HG03575 (cell line): ENCODE measurements at regions not wholly inside any gene's neighbourhood (a gene's known extent, or its start where the extent isn't known, plus 50 kb on each side); places are given as distances from the start of the nearest gene placed in this dataset.

Experiments used
- ATAC-seq: cut with Tn5 transposase; IDR thresholded peaks from one replicate; pipeline ENCODE4 v1.9.1; 2021; ENCODE audit not compliant: unreplicated experiment, insufficient number of reproducible peaks, low FRiP score; ENCODE audit errors: extremely low read depth

GRCh38 chr5:12294151-12294550 lies 389.9 kb upstream of the CTNND2 start:
- no peak for ATAC-seq

- no peak for ATAC-seq
Measured at GRCh38 chr5:12292610-12293204, 388.5 kb upstream of the CTNND2 start.

DNA sequence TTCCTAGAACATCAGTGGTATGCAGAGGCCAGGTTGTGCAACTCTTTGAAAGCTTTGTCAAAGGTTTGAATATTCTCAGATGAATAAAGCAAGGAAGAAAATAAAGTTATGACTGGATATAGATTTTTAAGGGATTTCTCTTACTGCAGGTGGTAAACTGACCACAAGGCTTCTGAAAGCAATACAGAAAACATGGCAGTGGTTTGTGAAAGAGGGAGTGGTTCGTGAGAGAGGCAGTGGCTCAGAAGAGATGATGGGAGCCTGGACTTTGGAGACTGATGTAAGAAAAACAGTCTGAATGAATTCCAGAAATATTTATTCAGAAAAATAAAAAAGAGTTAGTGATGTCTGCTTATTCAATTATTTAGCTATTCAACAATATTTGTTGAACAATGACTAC lies 380.4 kb upstream of the CTNND2 start:
- ATAC-seq = no peak

DNA sequence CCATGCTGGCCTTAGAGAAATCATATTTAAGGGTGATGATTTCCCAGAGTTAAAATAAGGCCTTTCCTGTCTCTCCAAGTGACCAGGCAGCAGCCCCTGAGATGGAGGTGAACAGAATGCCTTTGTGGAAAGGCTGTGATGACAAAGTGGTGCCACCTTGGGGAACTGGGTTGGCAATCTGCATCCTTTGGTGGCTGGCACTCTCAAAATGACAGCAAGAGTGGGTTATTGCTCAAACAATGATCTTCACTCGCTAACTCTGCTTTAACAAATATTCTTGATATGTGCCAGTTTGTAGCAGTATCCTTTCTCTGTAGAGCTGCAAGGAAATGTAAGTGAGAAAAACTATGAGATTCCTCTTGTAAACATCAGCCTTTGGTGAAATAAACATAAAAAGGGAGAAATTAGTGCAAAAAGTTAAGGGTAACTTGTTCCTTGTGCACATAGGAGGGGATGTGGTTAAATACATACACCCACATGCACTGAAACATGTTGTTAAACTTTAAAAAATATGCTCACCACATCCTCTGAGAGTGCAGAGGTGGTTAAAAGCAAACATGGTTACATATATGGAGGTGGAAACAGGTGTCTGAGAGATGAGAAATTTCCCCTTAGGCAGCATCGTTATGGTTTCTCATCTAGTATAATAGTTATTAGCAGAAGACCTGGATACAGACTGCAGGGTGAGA lies 373.4 kb upstream of the CTNND2 start:
- peak; percentile 82 for ATAC-seq

DNA sequence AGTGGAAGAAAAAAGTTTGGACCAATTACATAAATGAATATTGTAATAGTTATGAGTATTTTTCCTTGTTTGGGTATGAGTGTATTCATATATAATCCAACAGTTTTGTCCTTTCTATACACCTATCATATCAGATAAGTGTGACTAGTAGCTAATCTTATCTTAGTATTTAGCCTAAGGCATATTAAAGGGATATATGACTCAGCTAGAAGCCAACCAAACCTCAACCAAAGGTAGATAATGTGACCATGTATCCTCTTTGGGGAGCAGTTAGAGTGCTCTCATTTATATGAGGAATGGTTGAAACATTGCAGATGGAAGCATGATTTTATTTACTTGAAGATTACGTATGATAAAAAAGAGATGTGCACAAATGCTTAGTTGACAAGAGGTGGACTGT lies 370.0 kb upstream of the CTNND2 start:
- ATAC-seq = no peak

DNA sequence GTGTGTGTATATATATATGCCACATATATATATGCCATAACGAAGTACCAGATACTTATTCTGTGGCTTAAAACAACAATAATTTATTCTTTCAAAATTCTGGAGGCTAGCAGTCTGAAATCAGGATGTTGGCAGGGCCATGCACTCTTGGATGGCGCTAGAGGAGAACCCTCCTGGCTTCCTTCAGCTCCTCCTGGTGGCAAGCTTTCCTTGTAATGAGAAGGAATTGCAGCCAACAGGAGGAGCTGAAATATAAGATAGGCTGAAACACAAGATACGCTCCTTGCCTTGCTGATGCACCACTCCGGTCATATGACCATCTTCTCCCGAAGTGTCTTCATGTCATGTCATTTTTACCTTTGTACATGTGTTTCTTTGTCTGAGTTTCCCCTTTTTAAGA lies 368.1 kb upstream of the CTNND2 start:
- no peak for ATAC-seq

- no peak for ATAC-seq
Measured at GRCh38 chr5:12270914-12271313, 366.7 kb upstream of the CTNND2 start.

DNA sequence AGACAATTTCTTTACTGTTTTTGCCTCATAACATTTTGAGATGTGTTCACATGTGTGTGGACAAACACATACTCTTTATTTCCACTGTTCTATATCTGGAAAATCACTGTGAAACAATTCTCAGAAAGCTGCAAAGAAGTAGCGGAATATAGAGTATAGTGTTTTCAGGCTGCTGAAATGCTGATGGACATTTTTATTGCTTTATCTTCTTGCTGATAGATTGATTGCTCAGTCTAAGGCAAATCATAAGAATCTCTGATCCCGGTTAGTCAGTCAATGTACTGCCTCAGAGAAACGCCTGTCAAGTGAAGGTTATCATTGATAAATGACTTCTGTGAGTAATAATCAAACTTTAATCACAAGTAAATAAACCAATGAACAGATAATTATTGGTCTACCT lies 364.9 kb upstream of the CTNND2 start:
- ATAC-seq = no peak

DNA sequence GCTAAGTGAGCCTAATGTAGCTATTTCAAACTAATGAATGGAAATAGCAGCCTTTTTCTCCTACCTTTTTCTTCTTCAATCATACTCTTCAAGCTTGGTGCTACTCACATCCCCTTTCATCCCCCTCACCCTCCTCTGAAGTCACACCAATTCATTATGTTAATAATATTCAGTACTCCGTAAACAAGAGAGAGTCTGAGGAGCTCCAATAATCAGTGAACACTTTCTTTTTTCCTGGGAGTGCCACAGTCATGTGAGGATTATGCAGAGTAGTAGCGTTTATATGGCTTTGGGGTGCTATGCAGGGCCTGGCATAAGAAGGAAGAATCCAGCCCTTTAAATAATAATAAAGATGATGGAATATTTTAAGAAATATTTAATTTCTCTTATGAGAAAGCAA lies 354.3 kb upstream of the CTNND2 start:
- no peak for ATAC-seq

- ATAC-seq = no peak
Measured at GRCh38 chr5:12250454-12250853, 346.2 kb upstream of the CTNND2 start.

DNA sequence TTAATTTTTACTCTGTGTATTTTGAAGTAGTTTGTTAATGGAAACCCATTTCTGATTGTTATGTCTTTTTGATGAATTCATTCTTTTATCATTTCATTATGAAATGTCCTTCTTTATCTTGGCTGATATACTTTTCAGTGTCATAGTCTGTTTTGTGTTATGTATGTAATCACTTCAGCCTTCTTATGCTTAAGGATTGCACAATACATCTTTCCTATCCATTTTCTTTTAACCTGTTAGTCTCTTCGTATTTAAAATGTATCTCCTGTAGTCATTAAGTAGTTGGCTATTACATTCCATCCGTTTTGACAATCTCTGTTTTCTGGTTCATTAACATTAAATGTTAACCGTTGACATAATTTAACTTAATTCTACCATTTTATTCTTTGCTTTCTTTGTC lies 344.6 kb upstream of the CTNND2 start:
- no peak for ATAC-seq

GRCh38 chr5:12246036-12246435 lies 341.8 kb upstream of the CTNND2 start:
- no peak for ATAC-seq

- ATAC-seq = no peak
Measured at GRCh38 chr5:12245429-12245828, 341.2 kb upstream of the CTNND2 start.

DNA sequence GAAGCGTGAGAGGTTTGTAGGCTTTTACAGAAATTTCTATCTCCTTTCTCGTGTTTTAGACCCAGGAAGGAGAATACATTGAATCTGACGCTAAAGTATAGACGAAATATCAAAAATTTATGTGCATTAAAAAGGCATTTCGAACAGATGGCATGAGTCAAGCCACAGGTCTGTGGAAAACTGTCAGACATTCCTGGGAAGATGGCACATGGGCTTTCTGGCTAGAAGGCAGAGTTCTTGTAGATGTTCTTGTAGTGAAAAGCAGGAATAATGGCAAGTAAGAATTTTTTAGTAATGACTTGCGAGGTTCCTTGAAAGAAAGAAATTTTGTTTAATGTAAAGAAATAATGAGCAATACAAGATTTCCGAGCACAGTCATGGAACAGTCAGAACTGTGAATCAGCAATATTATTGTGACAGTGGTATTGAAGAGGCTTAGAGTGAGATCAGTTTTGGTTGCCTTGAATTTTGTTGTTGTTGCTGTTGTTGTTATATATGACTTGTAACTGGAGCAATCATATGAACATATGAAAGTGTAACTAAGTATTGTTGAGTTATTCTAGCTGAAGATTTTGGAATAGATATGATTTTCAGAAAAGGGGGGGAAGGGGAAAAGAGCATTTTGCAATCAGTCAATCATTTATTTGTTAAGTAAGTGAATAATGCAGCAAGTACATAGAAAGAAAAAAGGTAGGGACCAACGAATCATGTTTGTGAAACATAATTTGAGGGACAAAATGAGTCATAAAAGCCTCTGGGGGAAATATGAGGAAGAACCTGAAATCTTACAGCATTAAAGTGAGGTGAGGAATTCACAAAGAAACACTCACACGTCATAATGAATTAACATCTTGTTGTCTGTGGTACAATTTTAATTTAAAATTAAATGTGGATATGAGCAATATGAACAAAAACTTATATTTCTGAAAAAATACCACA lies 339.0 kb upstream of the CTNND2 start:
- ATAC-seq = no peak

DNA sequence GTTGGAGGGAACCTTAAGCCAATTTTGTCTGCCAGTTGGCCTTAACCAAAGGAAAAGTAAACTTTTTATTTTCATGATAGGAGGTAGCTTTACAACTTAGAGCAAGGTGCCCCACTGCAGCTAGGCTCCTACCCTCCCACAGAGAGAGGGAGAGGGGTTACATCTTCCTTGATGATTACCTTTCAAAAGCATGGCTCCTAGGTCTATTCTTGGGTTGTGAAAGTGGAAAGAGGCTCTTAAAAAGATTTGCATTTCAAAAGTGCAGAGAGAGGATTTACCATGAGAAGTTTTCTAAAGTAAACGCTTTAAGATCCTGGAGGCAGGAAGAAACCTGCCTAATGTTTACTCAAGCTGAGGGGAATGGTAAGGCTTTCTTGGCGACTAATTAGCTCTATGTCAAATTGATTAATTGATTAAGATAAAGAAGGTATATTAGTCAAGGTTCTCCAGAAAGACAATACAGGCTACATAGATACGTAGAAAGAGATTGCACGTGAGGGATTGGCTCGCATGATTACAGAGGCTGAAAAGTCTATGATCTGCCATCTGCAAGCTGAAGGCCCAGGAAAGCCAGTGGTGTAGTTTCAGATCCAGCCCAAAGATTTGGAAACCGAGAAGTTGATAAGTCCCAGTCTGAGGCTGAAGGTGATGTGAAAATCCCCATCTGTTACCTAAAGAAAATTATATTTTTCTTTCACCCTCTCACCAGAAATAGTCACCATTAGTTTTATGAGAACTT lies 333.8 kb upstream of the CTNND2 start:
- no peak for ATAC-seq

DNA sequence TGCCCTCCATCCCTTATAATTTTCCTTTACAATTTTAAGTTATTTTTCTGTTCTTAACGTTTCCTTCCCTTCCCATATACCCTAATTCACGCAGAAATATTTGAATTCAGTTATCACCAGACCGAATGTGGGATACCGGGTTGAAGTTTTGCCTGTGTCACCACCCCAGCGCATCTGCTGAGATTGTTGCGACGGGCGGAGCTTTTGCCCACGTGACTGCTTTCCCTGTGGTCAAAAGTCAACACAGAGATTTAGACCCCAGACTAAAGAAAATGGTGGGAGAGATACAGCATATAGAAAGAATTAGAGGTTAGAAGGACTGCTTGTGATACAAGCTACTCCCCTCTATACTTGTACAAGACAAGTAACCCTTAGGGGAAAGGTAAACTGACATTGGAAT lies 326.4 kb upstream of the CTNND2 start:
- ATAC-seq = no peak

DNA sequence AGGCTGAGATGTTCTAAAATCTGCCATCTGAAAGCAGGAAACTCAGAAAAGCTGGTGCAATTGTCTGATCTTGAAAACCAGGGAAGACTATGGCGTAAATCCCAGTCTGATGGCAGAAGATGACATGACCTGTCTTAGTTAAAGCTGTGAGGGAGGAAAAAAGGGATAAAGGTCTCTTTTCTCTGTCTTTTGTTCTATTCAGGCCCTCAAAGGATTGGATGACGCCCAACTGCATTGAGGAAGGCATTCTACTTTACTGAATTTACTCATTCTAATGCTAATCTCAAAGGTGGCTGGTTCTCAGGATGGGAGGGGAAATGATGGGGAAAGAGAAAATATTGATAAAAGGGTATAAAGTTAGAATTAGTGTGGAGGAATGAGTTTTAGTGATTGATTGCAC lies 312.8 kb upstream of the CTNND2 start:
- ATAC-seq = no peak

DNA sequence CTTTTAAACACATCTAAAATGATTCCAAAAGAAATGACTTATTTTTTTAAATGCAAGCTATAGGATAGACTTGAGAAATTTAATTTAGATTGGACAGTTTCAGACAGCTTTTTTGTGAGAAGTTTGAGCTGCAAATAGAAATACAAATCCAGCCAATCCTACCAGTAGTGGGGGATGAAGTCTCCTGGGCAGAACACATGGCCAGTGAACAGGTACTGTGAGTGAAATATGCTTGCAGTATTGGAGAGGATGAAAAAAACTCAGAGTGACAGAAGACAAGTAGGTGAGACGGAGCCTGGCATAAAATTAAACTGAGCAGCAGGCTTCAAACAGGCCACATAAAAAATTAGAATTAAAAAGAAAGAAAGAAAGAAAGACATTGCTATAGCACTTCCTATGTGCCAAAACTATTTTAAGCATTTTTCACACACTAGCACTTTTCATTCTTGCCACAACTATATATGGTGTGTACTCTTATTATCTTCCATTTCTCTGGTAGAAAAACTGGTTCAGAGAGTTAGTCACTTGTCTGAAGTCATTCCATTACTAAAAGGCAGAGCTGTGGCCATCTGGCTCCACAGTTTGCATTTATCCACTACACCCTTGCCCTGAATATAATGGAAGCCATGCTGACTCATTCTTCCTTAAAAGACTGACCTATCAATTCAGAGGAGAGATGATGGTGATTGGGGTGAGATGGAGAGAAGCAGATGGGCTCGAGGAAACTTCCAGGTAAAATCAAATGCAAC lies 310.2 kb upstream of the CTNND2 start:
- no peak for ATAC-seq
